ENCODE measurements at regions not wholly inside any gene's neighbourhood (a gene's known extent, or its start where the extent isn't known, plus 50 kb on each side); places are given as distances from the start of the nearest gene placed in this dataset.

GRCh38 chr9:82242285-82242963 is 253.9 kb downstream of the SPATA31D1 start:
- Histone ChIP-seq H3K27ac (ENCODE audit: low read depth, low read length) (no peak overlapping the region), H3K9me3 (ENCODE audit: control insufficient read depth in 3 of 3, low read length in 3 of 3) (peaks cover 0 to 3% (median 0%) of the 10 kb centered on the region in 3 donors), H3K9ac (ENCODE audit: low read depth in 1 of 3, low read length in 3 of 3) (no peak overlapping the region), H3K4me1 (ENCODE audit: control insufficient read depth in 3 of 3, insufficient read depth in 3 of 3, low read length in 3 of 3) (no peaks in the 10 kb centered on the region), H3K36me3 (ENCODE audit: control insufficient read depth in 3 of 3, insufficient read depth in 3 of 3, low read length in 3 of 3) (no peaks in the 10 kb centered on the region), H3K4me3 (ENCODE audit: low read length in 3 of 3) (no peak overlapping the region), H3K27me3 (ENCODE audit: control insufficient read depth in 3 of 3, insufficient read depth in 3 of 3, low read length in 3 of 3) (no peaks in the 10 kb centered on the region)

- Histone ChIP-seq H3K9me3 (ENCODE audit: control insufficient read depth in 3 of 3, low read length in 3 of 3) (no peaks in the 10 kb centered on the region), H3K4me1 (ENCODE audit: control insufficient read depth in 3 of 3, insufficient read depth in 3 of 3, low read length in 3 of 3) (no peaks in the 10 kb centered on the region), H3K36me3 (ENCODE audit: control insufficient read depth in 3 of 3, insufficient read depth in 3 of 3, low read length in 3 of 3) (no peaks in the 10 kb centered on the region), H3K27ac (ENCODE audit: low read depth, low read length) (no peak overlapping the region), H3K27me3 (ENCODE audit: control insufficient read depth in 3 of 3, insufficient read depth in 3 of 3, low read length in 3 of 3) (no peaks in the 10 kb centered on the region), H3K4me3 (ENCODE audit: low read length in 3 of 3) (no peak overlapping the region), H3K9ac (ENCODE audit: low read depth in 1 of 3, low read length in 3 of 3) (no peak overlapping the region)
Measured at GRCh38 chr9:82247318-82247717, 258.7 kb downstream of the SPATA31D1 start.

- Histone ChIP-seq H3K27me3 (ENCODE audit: control insufficient read depth in 3 of 3, insufficient read depth in 3 of 3, low read length in 3 of 3) (no peaks in the 10 kb centered on the region), H3K27ac (ENCODE audit: low read depth, low read length) (no peak overlapping the region), H3K4me3 (ENCODE audit: low read length in 3 of 3) (no peak overlapping the region), H3K9ac (ENCODE audit: low read depth in 1 of 3, low read length in 3 of 3) (no peak overlapping the region), H3K4me1 (ENCODE audit: control insufficient read depth in 3 of 3, insufficient read depth in 3 of 3, low read length in 3 of 3) (peaks cover 0 to 18% (median 2%) of the 10 kb centered on the region in 3 donors), H3K9me3 (ENCODE audit: control insufficient read depth in 3 of 3, low read length in 3 of 3) (no peaks in the 10 kb centered on the region), H3K36me3 (ENCODE audit: control insufficient read depth in 3 of 3, insufficient read depth in 3 of 3, low read length in 3 of 3) (no peaks in the 10 kb centered on the region)
Measured at GRCh38 chr9:82252116-82252515, 263.5 kb downstream of the SPATA31D1 start.

- Histone ChIP-seq H3K36me3 (ENCODE audit: control insufficient read depth in 3 of 3, insufficient read depth in 3 of 3, low read length in 3 of 3) (no peaks in the 10 kb centered on the region), H3K27ac (ENCODE audit: low read depth, low read length) (no peak overlapping the region), H3K4me1 (ENCODE audit: control insufficient read depth in 3 of 3, insufficient read depth in 3 of 3, low read length in 3 of 3) (peaks cover 0 to 18% (median 2%) of the 10 kb centered on the region in 3 donors), H3K9ac (ENCODE audit: low read depth in 1 of 3, low read length in 3 of 3) (no peak overlapping the region), H3K27me3 (ENCODE audit: control insufficient read depth in 3 of 3, insufficient read depth in 3 of 3, low read length in 3 of 3) (no peaks in the 10 kb centered on the region), H3K9me3 (ENCODE audit: control insufficient read depth in 3 of 3, low read length in 3 of 3) (no peaks in the 10 kb centered on the region), H3K4me3 (ENCODE audit: low read length in 3 of 3) (no peak overlapping the region)
Measured at GRCh38 chr9:82254646-82255367, 266.2 kb downstream of the SPATA31D1 start.

- Histone ChIP-seq H3K4me1 (ENCODE audit: control insufficient read depth in 3 of 3, insufficient read depth in 3 of 3, low read length in 3 of 3) (peaks cover 0 to 18% (median 2%) of the 10 kb centered on the region in 3 donors), H3K27me3 (ENCODE audit: control insufficient read depth in 3 of 3, insufficient read depth in 3 of 3, low read length in 3 of 3) (no peaks in the 10 kb centered on the region), H3K36me3 (ENCODE audit: control insufficient read depth in 3 of 3, insufficient read depth in 3 of 3, low read length in 3 of 3) (no peaks in the 10 kb centered on the region), H3K9me3 (ENCODE audit: control insufficient read depth in 3 of 3, low read length in 3 of 3) (no peaks in the 10 kb centered on the region), H3K27ac (ENCODE audit: low read depth, low read length) (no peak overlapping the region), H3K9ac (ENCODE audit: low read depth in 1 of 3, low read length in 3 of 3) (no peak overlapping the region), H3K4me3 (ENCODE audit: low read length in 3 of 3) (no peak overlapping the region)
Measured at GRCh38 chr9:82255481-82256176, 267.1 kb downstream of the SPATA31D1 start.

GRCh38 chr9:82260691-82261090 is 272.1 kb downstream of the SPATA31D1 start:
- H3K4me3 ChIP-seq (ENCODE audit: low read length in 3 of 3) = no peak overlapping the region
- H3K9ac ChIP-seq (ENCODE audit: low read depth in 1 of 3, low read length in 3 of 3) = no peak overlapping the region
- H3K4me1 ChIP-seq (ENCODE audit: control insufficient read depth in 3 of 3, insufficient read depth in 3 of 3, low read length in 3 of 3) = peaks cover 0 to 8% (median 2%) of the 10 kb centered on the region in 3 donors
- no peaks in the 10 kb centered on the region for H3K9me3 ChIP-seq (ENCODE audit: control insufficient read depth in 3 of 3, low read length in 3 of 3)
- no peaks in the 10 kb centered on the region for H3K27me3 ChIP-seq (ENCODE audit: control insufficient read depth in 3 of 3, insufficient read depth in 3 of 3, low read length in 3 of 3)
- H3K36me3 ChIP-seq (ENCODE audit: control insufficient read depth in 3 of 3, insufficient read depth in 3 of 3, low read length in 3 of 3) = no peaks in the 10 kb centered on the region
- H3K27ac ChIP-seq (ENCODE audit: low read depth, low read length) = no peak overlapping the region

GRCh38 chr9:82263619-82264018 is 275.0 kb downstream of the SPATA31D1 start:
- no peaks in the 10 kb centered on the region for H3K36me3 ChIP-seq (ENCODE audit: control insufficient read depth in 3 of 3, insufficient read depth in 3 of 3, low read length in 3 of 3)
- no peak overlapping the region for H3K27ac ChIP-seq (ENCODE audit: low read depth, low read length)
- H3K9me3 ChIP-seq (ENCODE audit: control insufficient read depth in 3 of 3, low read length in 3 of 3) = no peaks in the 10 kb centered on the region
- H3K9ac ChIP-seq (ENCODE audit: low read depth in 1 of 3, low read length in 3 of 3) = no peak overlapping the region
- H3K4me1 ChIP-seq (ENCODE audit: control insufficient read depth in 3 of 3, insufficient read depth in 3 of 3, low read length in 3 of 3) = no peaks in the 10 kb centered on the region
- H3K4me3 ChIP-seq (ENCODE audit: low read length in 3 of 3) = no peak overlapping the region
- no peaks in the 10 kb centered on the region for H3K27me3 ChIP-seq (ENCODE audit: control insufficient read depth in 3 of 3, insufficient read depth in 3 of 3, low read length in 3 of 3)

- Histone ChIP-seq H3K36me3 (ENCODE audit: control insufficient read depth in 3 of 3, insufficient read depth in 3 of 3, low read length in 3 of 3) (no peaks in the 10 kb centered on the region), H3K4me1 (ENCODE audit: control insufficient read depth in 3 of 3, insufficient read depth in 3 of 3, low read length in 3 of 3) (no peaks in the 10 kb centered on the region), H3K9ac (ENCODE audit: low read depth in 1 of 3, low read length in 3 of 3) (no peak overlapping the region), H3K27ac (ENCODE audit: low read depth, low read length) (no peak overlapping the region), H3K9me3 (ENCODE audit: control insufficient read depth in 3 of 3, low read length in 3 of 3) (no peaks in the 10 kb centered on the region), H3K4me3 (ENCODE audit: low read length in 3 of 3) (no peak overlapping the region), H3K27me3 (ENCODE audit: control insufficient read depth in 3 of 3, insufficient read depth in 3 of 3, low read length in 3 of 3) (no peaks in the 10 kb centered on the region)
Measured at GRCh38 chr9:82271106-82271561, 282.6 kb downstream of the SPATA31D1 start.

GRCh38 chr9:82273121-82273520 is 284.5 kb downstream of the SPATA31D1 start:
- Histone ChIP-seq H3K9me3 (ENCODE audit: control insufficient read depth in 3 of 3, low read length in 3 of 3) (no peaks in the 10 kb centered on the region), H3K27ac (ENCODE audit: low read depth, low read length) (no peak overlapping the region), H3K27me3 (ENCODE audit: control insufficient read depth in 3 of 3, insufficient read depth in 3 of 3, low read length in 3 of 3) (no peaks in the 10 kb centered on the region), H3K36me3 (ENCODE audit: control insufficient read depth in 3 of 3, insufficient read depth in 3 of 3, low read length in 3 of 3) (no peaks in the 10 kb centered on the region), H3K4me3 (ENCODE audit: low read length in 3 of 3) (no peak overlapping the region), H3K9ac (ENCODE audit: low read depth in 1 of 3, low read length in 3 of 3) (no peak overlapping the region), H3K4me1 (ENCODE audit: control insufficient read depth in 3 of 3, insufficient read depth in 3 of 3, low read length in 3 of 3) (no peaks in the 10 kb centered on the region)

Data from skeletal muscle tissue (tissue), 3 donors.